ENCODE measurements at regions not wholly inside any gene's neighbourhood (a gene's known extent, or its start where the extent isn't known, plus 50 kb on each side); places are given as distances from the start of the nearest gene placed in this dataset.

- TF ChIP-seq ZNF157 (tag by site-specific recombination; IDR thresholded peaks at IDR 0.05) (no peak), BCL11B (tag by site-specific recombination; IDR thresholded peaks at IDR 0.05; ENCODE audit: low read depth) (no peak), MZF1 (tag by site-specific recombination; IDR thresholded peaks at IDR 0.05; ENCODE audit: borderline replicate concordance) (no peak), ZNF202 (tag by site-specific recombination; IDR thresholded peaks at IDR 0.05; ENCODE audit: borderline replicate concordance) (no peak), ZNF169 (tag by site-specific recombination; IDR thresholded peaks at IDR 0.05) (no peak)
Measured at GRCh38 chr14:83988275-83988674, 1541.7 kb upstream of the FLRT2 start (continued).

- Histone ChIP-seq H3K9me3 (ENCODE audit: control insufficient read depth, insufficient read depth, low read depth, low read length) (no peaks in the 10 kb centered on the region; the same call in 1 of the 2 replicates), H3K36me3 (ENCODE audit: control insufficient read depth in 2 of 2, insufficient read depth in 1 of 2, low read length in 2 of 2) (no peaks in the 10 kb centered on the region), H3K27ac (ENCODE audit: extremely low read depth, low read depth, low read length) (no peak overlapping the region), H3K4me3 (ENCODE audit: low read depth, low read length) (no peak overlapping the region), H3K4me1 (ENCODE audit: control insufficient read depth, insufficient read depth, low read length) (no peaks in the 10 kb centered on the region)
- TF ChIP-seq ZNF350 (tag by site-specific recombination; IDR thresholded peaks at IDR 0.05) (no peak), ZNF549 (tag by site-specific recombination; IDR thresholded peaks at IDR 0.05) (no peak), ZBTB1 (tag by site-specific recombination; IDR thresholded peaks at IDR 0.05) (no peak), ELK4 (IDR thresholded peaks at IDR 0.05; ENCODE audit: borderline replicate concordance, low read depth, low read length) (no peak)
- ChIA-PET CTCF (no interaction called here), POLR2A (no interaction called here)
Measured at GRCh38 chr14:83991666-83992065, 1538.3 kb upstream of the FLRT2 start.

GRCh38 chr14:83992857-83993256 lies 1537.1 kb upstream of the FLRT2 start:
- ChIA-PET CTCF (no interaction called here), POLR2A (no interaction called here)
- H3K9me3 ChIP-seq (ENCODE audit: control insufficient read depth, insufficient read depth, low read depth, low read length), result no peaks in the 10 kb centered on the region; the same call in 1 of the 2 replicates
- TF ChIP-seq SP7 (tag by site-specific recombination; IDR thresholded peaks at IDR 0.05) (no peak), REST (tag by site-specific recombination; IDR thresholded peaks at IDR 0.05) (no peak), ZNF776 (tag by site-specific recombination; IDR thresholded peaks at IDR 0.05; ENCODE audit: borderline replicate concordance) (no peak), YY1 (tag by site-specific recombination; IDR thresholded peaks at IDR 0.05) (no peak), ZBTB10 (tag by site-specific recombination; IDR thresholded peaks at IDR 0.05) (no peak), ZNF302 (tag by site-specific recombination; IDR thresholded peaks at IDR 0.05; ENCODE audit: low read depth) (no peak), REPIN1 (tag by site-specific recombination; IDR thresholded peaks at IDR 0.05; ENCODE audit: low read depth) (no peak), ZNF132 (tag by site-specific recombination; IDR thresholded peaks at IDR 0.05; ENCODE audit: borderline replicate concordance) (no peak), ZNF561 (tag by site-specific recombination; IDR thresholded peaks at IDR 0.05; ENCODE audit: borderline replicate concordance) (no peak), ZNF544 (tag by site-specific recombination; IDR thresholded peaks at IDR 0.05) (no peak)
- H3K27ac ChIP-seq (ENCODE audit: extremely low read depth, low read depth, low read length), result no peak overlapping the region
- H3K36me3 ChIP-seq (ENCODE audit: control insufficient read depth in 2 of 2, insufficient read depth in 1 of 2, low read length in 2 of 2), result no peaks in the 10 kb centered on the region
- no peak overlapping the region for H3K4me3 ChIP-seq (ENCODE audit: low read depth, low read length)
- H3K4me1 ChIP-seq (ENCODE audit: control insufficient read depth, insufficient read depth, low read length), result no peaks in the 10 kb centered on the region
